Prostate gland (tissue), 2 donors: ENCODE measurements at regions not wholly inside any gene's neighbourhood (a gene's known extent, or its start where the extent isn't known, plus 50 kb on each side); places are given as distances from the start of the nearest gene placed in this dataset.

Experiments
- POLR2A ChIP-seq: fragments of 450-650 bp; IDR thresholded peaks from one replicate; pipeline ENCODE4 v1.6.1; 2016; ENCODE audit warnings: antibody characterized with exemption, mild to moderate bottlenecking
- TF ChIP-seq, protein P1 (sequence below), 4 experiments: fragments of 200-600 bp in 2 of 4; fragments of 450-650 bp in 2 of 4; sonication (generic) in 2 of 4; IDR thresholded peaks; 1 replicate in 3 of 4; 2 replicates in 1 of 4; pipeline ENCODE4 v1.5.1; 2016 to 2019; ENCODE audit warnings: antibody characterized with exemption in 4 of 4, mild to moderate bottlenecking in 2 of 4, moderate library complexity in 2 of 4

- TF ChIP-seq, protein P1, sequence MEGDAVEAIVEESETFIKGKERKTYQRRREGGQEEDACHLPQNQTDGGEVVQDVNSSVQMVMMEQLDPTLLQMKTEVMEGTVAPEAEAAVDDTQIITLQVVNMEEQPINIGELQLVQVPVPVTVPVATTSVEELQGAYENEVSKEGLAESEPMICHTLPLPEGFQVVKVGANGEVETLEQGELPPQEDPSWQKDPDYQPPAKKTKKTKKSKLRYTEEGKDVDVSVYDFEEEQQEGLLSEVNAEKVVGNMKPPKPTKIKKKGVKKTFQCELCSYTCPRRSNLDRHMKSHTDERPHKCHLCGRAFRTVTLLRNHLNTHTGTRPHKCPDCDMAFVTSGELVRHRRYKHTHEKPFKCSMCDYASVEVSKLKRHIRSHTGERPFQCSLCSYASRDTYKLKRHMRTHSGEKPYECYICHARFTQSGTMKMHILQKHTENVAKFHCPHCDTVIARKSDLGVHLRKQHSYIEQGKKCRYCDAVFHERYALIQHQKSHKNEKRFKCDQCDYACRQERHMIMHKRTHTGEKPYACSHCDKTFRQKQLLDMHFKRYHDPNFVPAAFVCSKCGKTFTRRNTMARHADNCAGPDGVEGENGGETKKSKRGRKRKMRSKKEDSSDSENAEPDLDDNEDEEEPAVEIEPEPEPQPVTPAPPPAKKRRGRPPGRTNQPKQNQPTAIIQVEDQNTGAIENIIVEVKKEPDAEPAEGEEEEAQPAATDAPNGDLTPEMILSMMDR (IDR thresholded peaks at IDR 0.05) = no peak
- no peak for TF ChIP-seq POLR2A
These were observed 109.7 kb downstream of the NKX6-1 start for GRCh38 chr4:84389406-84389805.
